ENCODE measurements at regions not wholly inside any gene's neighbourhood (a gene's known extent, or its start where the extent isn't known, plus 50 kb on each side); places are given as distances from the start of the nearest gene placed in this dataset.

DNA sequence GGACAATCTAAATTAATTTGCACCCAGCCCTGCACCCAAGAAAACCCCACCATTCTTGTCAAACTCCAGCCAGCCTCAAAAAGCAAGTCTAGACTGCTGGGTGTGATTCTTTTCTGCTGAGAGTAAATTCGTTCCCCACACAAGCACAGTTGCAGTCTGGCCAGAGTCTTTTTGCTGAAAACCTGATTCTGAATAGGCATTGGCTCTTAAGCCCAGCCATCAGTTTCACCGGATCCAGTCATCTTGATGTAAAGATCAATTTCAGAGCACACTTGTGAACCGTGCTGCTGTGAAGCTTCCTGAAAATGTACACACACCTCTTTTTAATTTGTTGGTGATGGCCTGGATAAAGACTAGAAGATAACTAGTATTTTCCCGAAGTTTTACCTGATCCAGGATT, 159.4 kb upstream of the GGTLC1 start:
- Histone ChIP-seq H3K9ac (ENCODE audit: insufficient read depth, low read length, poor library complexity, severe bottlenecking) (no peak overlapping the region), H3K27ac (ENCODE audit: low read depth in 1 of 2, low read length in 2 of 2) (no peak overlapping the region), H3K27me3 (ENCODE audit: control insufficient read depth in 2 of 2, insufficient read depth in 2 of 2, low read length in 2 of 2) (no peaks in the 10 kb centered on the region), H2AFZ (ENCODE audit: insufficient read depth, low read depth, low read length, poor library complexity, severe bottlenecking) (no peak overlapping the region), H4K20me1 (ENCODE audit: insufficient read depth, low read length) (no peaks in the 10 kb centered on the region), H3K36me3 (replicated peaks in 1 of 2; ENCODE audit: control insufficient read depth in 1 of 2, insufficient read depth in 2 of 2, low read length in 2 of 2) (no peaks in the 10 kb centered on the region), H3K4me3 (replicated peaks in 1 of 3; ENCODE audit: low read depth in 2 of 3, low read length in 3 of 3) (no peak overlapping the region), H3K79me2 (ENCODE audit: insufficient read depth, low read length) (no peaks in the 10 kb centered on the region), H3K4me1 (ENCODE audit: control insufficient read depth in 1 of 2, insufficient read depth in 2 of 2, low read length in 2 of 2) (peaks cover 9 to 12% of the 10 kb centered on the region in 2 donors), H3K9me3 (replicated peaks in 1 of 2; ENCODE audit: control insufficient read depth in 1 of 2, insufficient read depth in 1 of 2, low read length in 2 of 2) (peaks cover 0 to 3% of the 10 kb centered on the region in 2 donors), H3K4me2 (replicated peaks; ENCODE audit: extremely low read depth, low read length, poor library complexity, severe bottlenecking) (no peak overlapping the region)
- intact Hi-C loops (cut with micrococcal nuclease): no loop called here
- TF ChIP-seq, protein P1, sequence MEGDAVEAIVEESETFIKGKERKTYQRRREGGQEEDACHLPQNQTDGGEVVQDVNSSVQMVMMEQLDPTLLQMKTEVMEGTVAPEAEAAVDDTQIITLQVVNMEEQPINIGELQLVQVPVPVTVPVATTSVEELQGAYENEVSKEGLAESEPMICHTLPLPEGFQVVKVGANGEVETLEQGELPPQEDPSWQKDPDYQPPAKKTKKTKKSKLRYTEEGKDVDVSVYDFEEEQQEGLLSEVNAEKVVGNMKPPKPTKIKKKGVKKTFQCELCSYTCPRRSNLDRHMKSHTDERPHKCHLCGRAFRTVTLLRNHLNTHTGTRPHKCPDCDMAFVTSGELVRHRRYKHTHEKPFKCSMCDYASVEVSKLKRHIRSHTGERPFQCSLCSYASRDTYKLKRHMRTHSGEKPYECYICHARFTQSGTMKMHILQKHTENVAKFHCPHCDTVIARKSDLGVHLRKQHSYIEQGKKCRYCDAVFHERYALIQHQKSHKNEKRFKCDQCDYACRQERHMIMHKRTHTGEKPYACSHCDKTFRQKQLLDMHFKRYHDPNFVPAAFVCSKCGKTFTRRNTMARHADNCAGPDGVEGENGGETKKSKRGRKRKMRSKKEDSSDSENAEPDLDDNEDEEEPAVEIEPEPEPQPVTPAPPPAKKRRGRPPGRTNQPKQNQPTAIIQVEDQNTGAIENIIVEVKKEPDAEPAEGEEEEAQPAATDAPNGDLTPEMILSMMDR (IDR thresholded peaks at IDR 0.05): no peak
- Mint-ChIP-seq H3K9me3 (peaks cover 0 to 6% (median 2%) of the 10 kb centered on the region in 7 donors), H3K36me3 (no peaks in the 10 kb centered on the region), H3K4me1 (peaks cover 18% of the 10 kb centered on the region), H3K4me3 (no peak overlapping the region), H3K27ac (peak overlapping the region in 2 of 7 donors; percentile 0 to 22), H3K27me3 (ENCODE audit: low read depth in 3 of 3) (peaks cover 0 to 3% (median 2%) of the 10 kb centered on the region in 3 donors)
- WGBS (ENCODE audit: insufficient coverage): 83% methylated on average over 1 of the region's 4 CpGs
- DNase-seq: no peak

DNA sequence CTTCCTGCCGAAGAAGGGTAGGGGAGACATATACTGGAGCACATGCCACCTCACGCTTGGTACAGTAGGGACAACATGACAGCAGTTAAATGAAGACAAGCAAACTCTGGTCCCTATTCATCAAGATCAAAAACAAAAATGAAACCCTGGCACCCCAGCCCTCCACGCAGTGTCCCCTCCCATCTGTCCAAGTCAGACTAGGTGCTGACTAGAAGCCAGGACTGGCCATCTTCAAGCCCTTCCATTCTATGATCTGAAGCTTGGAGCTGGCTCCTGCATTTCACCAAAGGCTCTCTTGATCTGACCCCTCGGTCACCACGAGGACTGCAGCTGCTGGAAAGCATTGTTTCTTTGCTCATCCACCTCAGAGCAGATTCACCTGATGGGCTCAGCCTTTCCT, 158.9 kb upstream of the GGTLC1 start:
- Mint-ChIP-seq H3K27ac (no peak overlapping the region), H3K4me3 (no peak overlapping the region), H3K4me1 (peaks cover 18% of the 10 kb centered on the region), H3K27me3 (ENCODE audit: low read depth in 3 of 3) (peaks cover 0 to 3% (median 2%) of the 10 kb centered on the region in 3 donors), H3K36me3 (no peaks in the 10 kb centered on the region), H3K9me3 (peaks cover 0 to 8% (median 2%) of the 10 kb centered on the region in 7 donors)
- Histone ChIP-seq H3K36me3 (replicated peaks in 1 of 2; ENCODE audit: control insufficient read depth in 1 of 2, insufficient read depth in 2 of 2, low read length in 2 of 2) (no peaks in the 10 kb centered on the region), H3K4me3 (replicated peaks in 1 of 3; ENCODE audit: low read depth in 2 of 3, low read length in 3 of 3) (no peak overlapping the region), H3K27me3 (ENCODE audit: control insufficient read depth in 2 of 2, insufficient read depth in 2 of 2, low read length in 2 of 2) (no peaks in the 10 kb centered on the region), H3K79me2 (ENCODE audit: insufficient read depth, low read length) (no peaks in the 10 kb centered on the region), H3K4me2 (replicated peaks; ENCODE audit: extremely low read depth, low read length, poor library complexity, severe bottlenecking) (no peak overlapping the region), H4K20me1 (ENCODE audit: insufficient read depth, low read length) (no peaks in the 10 kb centered on the region), H3K27ac (ENCODE audit: low read depth in 1 of 2, low read length in 2 of 2) (no peak overlapping the region), H3K9me3 (replicated peaks in 1 of 2; ENCODE audit: control insufficient read depth in 1 of 2, insufficient read depth in 1 of 2, low read length in 2 of 2) (peaks cover 0 to 3% of the 10 kb centered on the region in 2 donors), H3K4me1 (ENCODE audit: control insufficient read depth in 1 of 2, insufficient read depth in 2 of 2, low read length in 2 of 2) (peaks cover 9 to 12% of the 10 kb centered on the region in 2 donors), H2AFZ (ENCODE audit: insufficient read depth, low read depth, low read length, poor library complexity, severe bottlenecking) (no peak overlapping the region), H3K9ac (ENCODE audit: insufficient read depth, low read length, poor library complexity, severe bottlenecking) (no peak overlapping the region)
- no peak for DNase-seq
- 77% methylated on average over 3 of the region's 5 CpGs for WGBS (ENCODE audit: insufficient coverage)
- intact Hi-C loops (cut with micrococcal nuclease): no loop called here
- TF ChIP-seq, protein P1 (IDR thresholded peaks at IDR 0.05): no peak

Data from CD14-positive monocyte (primary cell).